ENCODE measurements at regions not wholly inside any gene's neighbourhood (a gene's known extent, or its start where the extent isn't known, plus 50 kb on each side); places are given as distances from the start of the nearest gene placed in this dataset.
A peak's percentile ranks its signal among the peaks of the same experiment; 100 is the strongest.

GRCh38 chr1:168887381-168887780 lies 158.4 kb upstream of the DPT start (continued):
- TF ChIP-seq, protein P1, sequence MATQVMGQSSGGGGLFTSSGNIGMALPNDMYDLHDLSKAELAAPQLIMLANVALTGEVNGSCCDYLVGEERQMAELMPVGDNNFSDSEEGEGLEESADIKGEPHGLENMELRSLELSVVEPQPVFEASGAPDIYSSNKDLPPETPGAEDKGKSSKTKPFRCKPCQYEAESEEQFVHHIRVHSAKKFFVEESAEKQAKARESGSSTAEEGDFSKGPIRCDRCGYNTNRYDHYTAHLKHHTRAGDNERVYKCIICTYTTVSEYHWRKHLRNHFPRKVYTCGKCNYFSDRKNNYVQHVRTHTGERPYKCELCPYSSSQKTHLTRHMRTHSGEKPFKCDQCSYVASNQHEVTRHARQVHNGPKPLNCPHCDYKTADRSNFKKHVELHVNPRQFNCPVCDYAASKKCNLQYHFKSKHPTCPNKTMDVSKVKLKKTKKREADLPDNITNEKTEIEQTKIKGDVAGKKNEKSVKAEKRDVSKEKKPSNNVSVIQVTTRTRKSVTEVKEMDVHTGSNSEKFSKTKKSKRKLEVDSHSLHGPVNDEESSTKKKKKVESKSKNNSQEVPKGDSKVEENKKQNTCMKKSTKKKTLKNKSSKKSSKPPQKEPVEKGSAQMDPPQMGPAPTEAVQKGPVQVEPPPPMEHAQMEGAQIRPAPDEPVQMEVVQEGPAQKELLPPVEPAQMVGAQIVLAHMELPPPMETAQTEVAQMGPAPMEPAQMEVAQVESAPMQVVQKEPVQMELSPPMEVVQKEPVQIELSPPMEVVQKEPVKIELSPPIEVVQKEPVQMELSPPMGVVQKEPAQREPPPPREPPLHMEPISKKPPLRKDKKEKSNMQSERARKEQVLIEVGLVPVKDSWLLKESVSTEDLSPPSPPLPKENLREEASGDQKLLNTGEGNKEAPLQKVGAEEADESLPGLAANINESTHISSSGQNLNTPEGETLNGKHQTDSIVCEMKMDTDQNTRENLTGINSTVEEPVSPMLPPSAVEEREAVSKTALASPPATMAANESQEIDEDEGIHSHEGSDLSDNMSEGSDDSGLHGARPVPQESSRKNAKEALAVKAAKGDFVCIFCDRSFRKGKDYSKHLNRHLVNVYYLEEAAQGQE (IDR thresholded peaks at IDR 0.05) = no peak
- no peak for TF ChIP-seq FOSL2 (IDR thresholded peaks at IDR 0.05)
- no peak for TF ChIP-seq FOSL2 (CRISPR knock-in tag; IDR thresholded peaks at IDR 0.05)
- TF ChIP-seq EHF (CRISPR knock-in tag; IDR thresholded peaks at IDR 0.05) = no peak
- no peak for TF ChIP-seq RNF2 (IDR thresholded peaks at IDR 0.05; ENCODE audit: borderline replicate concordance, low read depth)
- no peak for TF ChIP-seq ZSCAN20 (CRISPR knock-in tag; IDR thresholded peaks at IDR 0.05)
- TF ChIP-seq JUN (IDR thresholded peaks at IDR 0.05) = no peak
- no peak for TF ChIP-seq FOSB (CRISPR knock-in tag; IDR thresholded peaks at IDR 0.05)

GRCh38 chr1:168888418-168888817 lies 159.4 kb upstream of the DPT start:
- no peak overlapping the region for H3K27ac ChIP-seq
- ChIA-PET CTCF (interaction anchor here (0.6 kb wide), 1 partner anchor 345 kb away, joined by 3 read pairs; no protein-coding TSS in a partner anchor), POLR2A (no interaction called here)
- no peak overlapping the region for H3K4me2 ChIP-seq
- no peaks in the 10 kb centered on the region for H3K4me1 ChIP-seq
- peaks cover 7% of the 10 kb centered on the region; the same call in 1 of the 3 replicates for H3K9me3 ChIP-seq
- FAIRE-seq (no peak), DNase-seq (ENCODE audit: low read depth in 1 of 2, low spot score in 1 of 2) (no peak), ATAC-seq (no peak)
- no peak for TF ChIP-seq KDM5A (IDR thresholded peaks at IDR 0.05)
- TF ChIP-seq CTCF (IDR thresholded peaks at IDR 0.05) = no peak
- TF ChIP-seq FOXS1 (CRISPR knock-in tag; IDR thresholded peaks at IDR 0.05) = no peak
- no peak overlapping the region for H3K4me3 ChIP-seq
- 0% methylated on average over 1 of the region's 2 CpGs for WGBS (ENCODE audit: missing lambda C conversion rate)

- Histone ChIP-seq H3K27ac (no peak overlapping the region), H3K4me2 (no peak overlapping the region), H3K9me3 (peaks cover 7% of the 10 kb centered on the region; the same call in 1 of the 3 replicates), H3K4me3 (no peak overlapping the region), H3K4me1 (no peaks in the 10 kb centered on the region)
- FAIRE-seq (no peak), ATAC-seq (peak in 1 of 2 experiments; percentile 20; a peak in 2 of 6 replicates), DNase-seq (ENCODE audit: low read depth in 1 of 2, low spot score in 1 of 2) (no peak)
- WGBS (ENCODE audit: missing lambda C conversion rate) = 63% methylated on average over 3 of the region's 3 CpGs
- CTCF ChIA-PET = interaction anchor here (0.6 to 0.9 kb wide), 2 partner anchors 31 to 1089 kb away, joined by 3 read pairs; no protein-coding TSS in a partner anchor
- POLR2A ChIA-PET = no interaction called here
- no peak for TF ChIP-seq SREBF2 (IDR thresholded peaks at IDR 0.05)
- TF ChIP-seq HDAC2 (IDR thresholded peaks at IDR 0.05) = no peak
- TF ChIP-seq ZFP36 (IDR thresholded peaks at IDR 0.05; ENCODE audit: borderline replicate concordance, partially characterized antibody) = no peak
- TF ChIP-seq CHD2 (IDR thresholded peaks at IDR 0.05; ENCODE audit: low read length, partially characterized antibody) = no peak
- TF ChIP-seq RFX5 (IDR thresholded peaks at IDR 0.05) = no peak
- TF ChIP-seq RAD21 (conservative IDR thresholded peaks at IDR 0.05 in 1 of 2, IDR thresholded peaks at IDR 0.05 in 1 of 2) = no peak
- TF ChIP-seq ESRRA (IDR thresholded peaks at IDR 0.05; ENCODE audit: borderline replicate concordance, low read length) = no peak
- TF ChIP-seq HOXA7 (CRISPR knock-in tag; IDR thresholded peaks at IDR 0.05) = no peak
- no peak for TF ChIP-seq SMC3 (IDR thresholded peaks at IDR 0.05)
- TF ChIP-seq, protein P2, sequence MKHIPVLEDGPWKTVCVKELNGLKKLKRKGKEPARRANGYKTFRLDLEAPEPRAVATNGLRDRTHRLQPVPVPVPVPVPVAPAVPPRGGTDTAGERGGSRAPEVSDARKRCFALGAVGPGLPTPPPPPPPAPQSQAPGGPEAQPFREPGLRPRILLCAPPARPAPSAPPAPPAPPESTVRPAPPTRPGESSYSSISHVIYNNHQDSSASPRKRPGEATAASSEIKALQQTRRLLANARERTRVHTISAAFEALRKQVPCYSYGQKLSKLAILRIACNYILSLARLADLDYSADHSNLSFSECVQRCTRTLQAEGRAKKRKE (CRISPR knock-in tag; IDR thresholded peaks at IDR 0.05; ENCODE audit: low read depth) = no peak
- no peak for TF ChIP-seq MYC (IDR thresholded peaks at IDR 0.05; ENCODE audit: borderline replicate concordance, low read length)
These were observed 163.9 kb upstream of the DPT start for GRCh38 chr1:168892931-168893330.
